Colonic mucosa (tissue), 4 donors: ENCODE measurements at regions not wholly inside any gene's neighbourhood (a gene's known extent, or its start where the extent isn't known, plus 50 kb on each side); places are given as distances from the start of the nearest gene placed in this dataset.

Experiments
- DNase-seq: peaks from one replicate; pipeline ENCODE4 v3.0.0-alpha.2; 2020
- H3K27ac ChIP-seq: fragments of 200-600 bp; one replicate; pipeline ENCODE4 v1.8.0; 2021
- H3K27me3 ChIP-seq: fragments of 200-600 bp; one replicate; pipeline ENCODE4 v1.8.0; 2021
- H3K36me3 ChIP-seq: fragments of 200-600 bp; one replicate; pipeline ENCODE4 v1.8.0; 2021
- H3K4me1 ChIP-seq: fragments of 200-600 bp; one replicate; pipeline ENCODE4 v1.8.0; 2021; ENCODE audit warnings: mild to moderate bottlenecking
- H3K4me3 ChIP-seq: fragments of 200-600 bp; one replicate; pipeline ENCODE4 v1.8.0; 2021
- H3K9ac ChIP-seq, 2 donors: one replicate each; pipeline ENCODE4 v1.7.0; 2013; ENCODE audit warnings: control low read depth in 2 of 2, low read depth in 2 of 2, low read length in 2 of 2
- H3K9me3 ChIP-seq: fragments of 200-600 bp; one replicate; pipeline ENCODE4 v1.8.0; 2021
- intact Hi-C: fragments of 100-400 bp; cut with DNase I; formaldehyde crosslinking; loops from one replicate; pipeline ENCODE4 v1.14.1; 2022
- TF ChIP-seq, protein P1 (sequence below): fragments of 200-600 bp; IDR thresholded peaks from one replicate; pipeline ENCODE4 v1.8.0; 2022; ENCODE audit warnings: antibody characterized with exemption, mild to moderate bottlenecking
- donor health status: healthy.
- donor health status: DM: no; HTN: no; CAD: no.
- donor health status: DM: no; HTN: no; CAD: no.

DNA sequence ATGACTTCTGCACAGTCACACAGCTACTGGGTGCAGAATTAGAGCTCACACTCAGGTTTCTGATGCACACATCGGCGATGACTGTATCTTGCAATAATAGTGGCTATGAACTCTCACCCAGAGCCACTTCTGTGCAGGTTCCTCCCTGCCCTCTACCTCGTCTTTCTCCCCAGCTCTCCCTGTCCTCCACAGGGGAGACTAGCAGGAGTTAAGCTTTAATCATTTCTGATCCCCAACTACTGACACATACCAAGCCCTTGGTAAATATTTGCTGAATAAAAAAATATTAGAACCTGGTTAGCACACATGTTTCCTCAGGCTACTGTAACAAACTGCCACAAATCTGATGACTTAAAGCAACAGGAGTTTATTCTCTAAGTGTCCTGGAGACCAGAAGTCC, 222.7 kb upstream of the FOXA2 start:
- H3K9ac ChIP-seq = no peak overlapping the region
- H3K27ac ChIP-seq = no peak overlapping the region
- H3K4me1 ChIP-seq = no peaks in the 10 kb centered on the region
- intact Hi-C loops = no loop called here
- no peak overlapping the region for H3K4me3 ChIP-seq
- H3K9me3 ChIP-seq = no peaks in the 10 kb centered on the region
- no peak for DNase-seq
- H3K27me3 ChIP-seq = no peaks in the 10 kb centered on the region
- TF ChIP-seq, protein P1, sequence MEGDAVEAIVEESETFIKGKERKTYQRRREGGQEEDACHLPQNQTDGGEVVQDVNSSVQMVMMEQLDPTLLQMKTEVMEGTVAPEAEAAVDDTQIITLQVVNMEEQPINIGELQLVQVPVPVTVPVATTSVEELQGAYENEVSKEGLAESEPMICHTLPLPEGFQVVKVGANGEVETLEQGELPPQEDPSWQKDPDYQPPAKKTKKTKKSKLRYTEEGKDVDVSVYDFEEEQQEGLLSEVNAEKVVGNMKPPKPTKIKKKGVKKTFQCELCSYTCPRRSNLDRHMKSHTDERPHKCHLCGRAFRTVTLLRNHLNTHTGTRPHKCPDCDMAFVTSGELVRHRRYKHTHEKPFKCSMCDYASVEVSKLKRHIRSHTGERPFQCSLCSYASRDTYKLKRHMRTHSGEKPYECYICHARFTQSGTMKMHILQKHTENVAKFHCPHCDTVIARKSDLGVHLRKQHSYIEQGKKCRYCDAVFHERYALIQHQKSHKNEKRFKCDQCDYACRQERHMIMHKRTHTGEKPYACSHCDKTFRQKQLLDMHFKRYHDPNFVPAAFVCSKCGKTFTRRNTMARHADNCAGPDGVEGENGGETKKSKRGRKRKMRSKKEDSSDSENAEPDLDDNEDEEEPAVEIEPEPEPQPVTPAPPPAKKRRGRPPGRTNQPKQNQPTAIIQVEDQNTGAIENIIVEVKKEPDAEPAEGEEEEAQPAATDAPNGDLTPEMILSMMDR = no peak
- no peaks in the 10 kb centered on the region for H3K36me3 ChIP-seq

DNA sequence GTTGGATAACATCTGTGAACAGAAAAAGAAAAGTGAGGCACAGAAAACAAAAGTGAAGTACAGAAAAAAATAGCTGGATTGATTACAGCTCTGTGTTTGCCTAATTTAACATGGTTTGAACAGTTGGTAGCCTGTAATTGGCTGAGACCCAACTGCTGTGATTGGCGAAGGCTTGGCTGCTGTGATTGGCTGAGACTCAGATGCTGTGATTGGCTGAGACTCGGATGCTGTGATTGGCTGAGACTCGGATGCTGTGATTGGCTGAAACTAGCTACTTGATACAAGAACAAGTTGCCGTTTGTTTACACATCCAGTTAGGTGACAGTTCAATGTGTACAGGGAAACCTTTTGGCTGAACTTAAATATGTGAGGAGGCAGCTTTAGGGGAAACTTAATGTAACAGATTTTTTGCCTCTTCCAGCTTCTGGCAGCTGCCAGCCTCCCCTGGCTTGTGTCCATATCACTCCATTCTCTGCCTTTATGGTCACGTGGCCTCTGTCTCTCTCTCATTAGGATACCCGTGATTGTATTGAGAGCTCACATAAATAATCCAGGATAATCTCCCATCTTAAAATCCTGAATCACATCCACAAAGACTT, 223.4 kb upstream of the FOXA2 start:
- Histone ChIP-seq H3K36me3 (no peaks in the 10 kb centered on the region), H3K9ac (no peak overlapping the region), H3K27ac (no peak overlapping the region), H3K4me1 (no peaks in the 10 kb centered on the region), H3K4me3 (no peak overlapping the region), H3K9me3 (no peaks in the 10 kb centered on the region), H3K27me3 (no peaks in the 10 kb centered on the region)
- intact Hi-C loops = no loop called here
- DNase-seq = no peak
- TF ChIP-seq, protein P1 = no peak

DNA sequence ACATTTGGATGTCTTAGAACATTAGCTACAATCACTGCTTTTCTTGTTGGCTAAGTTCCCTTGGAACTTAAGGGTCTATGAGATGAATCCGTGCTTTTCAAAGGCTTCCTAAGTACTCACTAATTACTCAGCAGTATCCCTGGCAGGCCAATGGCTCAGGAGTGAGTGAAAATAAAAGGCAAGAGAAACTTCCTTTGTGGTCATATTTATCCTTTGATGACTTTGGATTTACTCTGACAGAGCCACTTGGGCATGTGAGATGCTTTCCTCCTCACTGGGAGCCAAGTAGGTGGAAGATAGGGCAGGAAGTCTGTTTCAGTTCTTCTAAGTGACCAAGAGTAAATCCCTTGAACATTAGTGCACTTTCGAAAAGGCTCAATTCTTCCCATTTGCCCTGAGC, 224.3 kb upstream of the FOXA2 start:
- no peak for DNase-seq
- intact Hi-C loops = no loop called here
- H3K27me3 ChIP-seq = no peaks in the 10 kb centered on the region
- no peaks in the 10 kb centered on the region for H3K9me3 ChIP-seq
- TF ChIP-seq, protein P1 = no peak
- no peak overlapping the region for H3K9ac ChIP-seq
- H3K36me3 ChIP-seq = no peaks in the 10 kb centered on the region
- H3K4me3 ChIP-seq = no peak overlapping the region
- no peak overlapping the region for H3K27ac ChIP-seq
- no peaks in the 10 kb centered on the region for H3K4me1 ChIP-seq

DNA sequence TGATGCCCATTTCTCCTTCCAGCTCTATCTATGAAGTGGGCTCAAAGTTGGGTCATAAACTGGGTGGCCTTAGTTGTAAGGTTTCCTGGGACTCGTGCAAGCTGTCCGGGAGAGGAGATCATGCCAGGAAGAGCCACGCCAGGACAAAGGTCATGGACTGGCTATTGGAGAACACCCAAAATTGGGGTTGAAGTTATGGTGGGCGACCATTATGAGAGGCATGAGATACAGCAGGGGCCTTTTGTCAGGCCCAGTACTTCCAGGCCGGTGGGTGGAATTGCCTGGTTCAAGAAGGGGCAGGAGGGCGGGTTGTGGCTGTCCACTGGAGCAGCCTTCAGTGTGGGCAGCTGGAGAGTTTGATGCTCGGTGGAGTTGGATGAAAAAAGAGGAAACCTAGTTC, 225.1 kb upstream of the SSTR4 start:
- Histone ChIP-seq H3K27ac (no peak overlapping the region), H3K9me3 (no peaks in the 10 kb centered on the region), H3K9ac (no peak overlapping the region), H3K4me1 (no peaks in the 10 kb centered on the region), H3K36me3 (no peaks in the 10 kb centered on the region), H3K27me3 (no peaks in the 10 kb centered on the region), H3K4me3 (no peak overlapping the region)
- no peak for DNase-seq
- intact Hi-C loops = no loop called here
- TF ChIP-seq, protein P1 = no peak

DNA sequence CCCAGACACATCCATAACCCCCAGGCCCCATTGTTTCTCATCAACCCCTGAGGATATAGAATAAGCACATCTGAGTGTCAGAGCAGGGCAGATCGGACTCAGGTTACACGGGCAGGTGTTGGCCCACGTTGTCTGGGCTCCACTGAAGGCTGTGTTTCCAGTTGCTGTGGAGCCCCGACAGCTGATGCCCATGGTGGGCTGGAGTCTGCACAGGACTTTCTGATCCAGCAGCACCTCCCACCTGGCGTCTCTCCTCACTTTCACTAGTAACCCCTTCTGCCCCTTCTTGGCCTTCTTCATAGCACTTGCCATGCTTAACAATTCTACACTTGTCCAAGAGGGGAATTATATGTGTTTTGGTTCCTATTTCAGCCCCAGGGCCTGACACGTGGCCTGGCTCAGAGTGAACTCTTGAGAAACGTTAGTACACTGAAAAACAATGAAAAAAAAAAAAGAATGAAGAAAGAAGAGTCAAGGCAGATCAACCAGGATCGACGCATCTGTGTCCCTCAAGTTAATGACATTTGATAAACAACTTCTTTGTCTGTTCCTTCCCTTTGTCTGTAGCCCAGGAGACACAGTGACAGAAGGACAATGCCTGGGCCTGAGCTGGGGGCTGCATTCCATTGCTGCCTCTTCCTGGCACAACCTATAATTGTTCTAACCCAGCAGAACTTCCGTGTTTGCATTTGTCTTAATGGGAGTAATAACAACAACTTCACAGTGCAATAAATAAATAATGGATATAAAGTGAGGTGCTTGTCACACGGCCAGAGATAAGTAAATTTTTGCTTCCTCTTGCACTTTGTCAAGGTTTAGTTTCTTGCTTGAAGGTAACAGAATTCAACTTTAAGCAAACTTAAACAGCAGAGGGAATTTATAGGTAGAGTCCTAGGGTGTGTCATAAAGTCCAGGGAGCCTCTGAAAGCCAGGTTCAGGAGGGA, 224.2 kb upstream of the SSTR4 start:
- intact Hi-C loops = no loop called here
- Histone ChIP-seq H3K4me1 (no peaks in the 10 kb centered on the region), H3K27ac (no peak overlapping the region), H3K4me3 (no peak overlapping the region), H3K36me3 (no peaks in the 10 kb centered on the region), H3K27me3 (no peaks in the 10 kb centered on the region), H3K9ac (no peak overlapping the region), H3K9me3 (no peaks in the 10 kb centered on the region)
- TF ChIP-seq, protein P1 = no peak
- DNase-seq = no peak
